T-cell (primary cell): ENCODE measurements at regions not wholly inside any gene's neighbourhood (a gene's known extent, or its start where the extent isn't known, plus 50 kb on each side); places are given as distances from the start of the nearest gene placed in this dataset.

ENCODE experiments used
- ATAC-seq, 4 experiments: fragments of 200-7000 bp in 3 of 4; fragments of 150-1000 bp in 1 of 4; cut with Tn5 transposase; replicated peaks in 1 of 4; 1 replicate in 3 of 4; 2 replicates in 1 of 4; pipeline ENCODE4 v1.10.0; 2021; ENCODE audit warnings: moderate library complexity in 3 of 4, mild to moderate bottlenecking in 2 of 4, moderate number of reproducible peaks in 1 of 4
- CTCF ChIA-PET, 2 donors: fragments of 300-600 bp; sonication (Branson Sonifier 250); formaldehyde crosslinking; loops; one replicate each; lab custom pipeline; 2022; ENCODE audit warnings: antibody characterized with exemption in 2 of 2; lab: Charles Lee
- POLR2A ChIA-PET, 2 donors: fragments of 300-600 bp; sonication (Branson Sonifier 250); formaldehyde crosslinking; loops; one replicate each; lab custom pipeline; 2022; ENCODE audit warnings: antibody characterized with exemption in 2 of 2; lab: Charles Lee
- DNase-seq, 35 experiments: peaks; one replicate each; pipeline versions ENCODE4 v3.0.0 to v3.0.0-alpha.2; 2013 to 2023
- H3K27ac ChIP-seq: one replicate; pipeline ENCODE4 v1.5.1; 2013; ENCODE audit warnings: low read length
- H3K27me3 ChIP-seq, 2 experiments: replicated peaks in 1 of 2; 1 replicate in 1 of 2; 2 replicates in 1 of 2; pipeline versions ENCODE4 v1.6.1 to v1.7.0; 2013; ENCODE audit warnings: low read length in 1 of 2, mixed read lengths in 1 of 2; ENCODE audit not compliant: control insufficient read depth in 2 of 2, insufficient read depth in 2 of 2; ENCODE audit errors: extremely low read depth in 1 of 2
- H3K36me3 ChIP-seq, 2 donors: 1 replicate in 1 of 2; 2 replicates in 1 of 2; pipeline versions ENCODE4 v1.6.1 to v1.7.0; 2013; ENCODE audit warnings: low read length in 1 of 2; ENCODE audit not compliant: control insufficient read depth in 2 of 2, insufficient read depth in 1 of 2; ENCODE audit errors: extremely low read depth in 1 of 2
- H3K4me1 ChIP-seq, 2 experiments: 1 replicate in 1 of 2; 2 replicates in 1 of 2; pipeline versions ENCODE4 v1.6.1 to v1.7.0; 2013; ENCODE audit warnings: low read length in 2 of 2, mixed read lengths in 1 of 2; ENCODE audit not compliant: insufficient read depth in 2 of 2, control insufficient read depth in 1 of 2; ENCODE audit errors: extremely low read depth in 1 of 2
- H3K4me3 ChIP-seq, 2 donors: 1 replicate in 1 of 2; 2 replicates in 1 of 2; pipeline versions ENCODE4 v1.5.1 to v1.7.0; 2013; ENCODE audit warnings: mild to moderate bottlenecking in 2 of 2, low read length in 1 of 2, moderate library complexity in 1 of 2; ENCODE audit not compliant: control insufficient read depth in 1 of 2; ENCODE audit errors: extremely low read depth in 1 of 2
- H3K9me3 ChIP-seq: 2 replicates; pipeline ENCODE4 v1.7.0; 2013
- H3K27ac Mint-ChIP-seq, 2 donors: one replicate each; pipeline ENCODE4 v1.8.0; 2020 to 2021; ENCODE audit warnings: mild to moderate bottlenecking in 2 of 2, mixed read lengths in 2 of 2
- H3K27me3 Mint-ChIP-seq, 2 donors: one replicate each; pipeline ENCODE4 v1.8.0; 2021 to 2022; ENCODE audit warnings: mixed read lengths in 2 of 2
- H3K36me3 Mint-ChIP-seq: one replicate; pipeline ENCODE4 v1.8.0; 2021; ENCODE audit warnings: mixed read lengths
- H3K4me1 Mint-ChIP-seq, 3 donors: one replicate each; pipeline ENCODE4 v1.8.0; 2020 to 2022; ENCODE audit warnings: mixed read lengths in 3 of 3, mild to moderate bottlenecking in 1 of 3
- H3K4me3 Mint-ChIP-seq, 3 donors: one replicate each; pipeline ENCODE4 v1.8.0; 2020 to 2022; ENCODE audit warnings: mild to moderate bottlenecking in 3 of 3, mixed read lengths in 3 of 3, moderate library complexity in 3 of 3
- H3K9me3 Mint-ChIP-seq, 3 donors: one replicate each; pipeline ENCODE4 v1.8.0; 2020 to 2022; ENCODE audit warnings: mixed read lengths in 3 of 3
- WGBS: methylation state at CpG from one replicate; pipeline ENCODE4 v1.1.5; 2013; ENCODE audit warnings: missing lambda C conversion rate; ENCODE audit not compliant: insufficient coverage; 5-methylcytosine and 5-hydroxymethylcytosine counted together

DNA sequence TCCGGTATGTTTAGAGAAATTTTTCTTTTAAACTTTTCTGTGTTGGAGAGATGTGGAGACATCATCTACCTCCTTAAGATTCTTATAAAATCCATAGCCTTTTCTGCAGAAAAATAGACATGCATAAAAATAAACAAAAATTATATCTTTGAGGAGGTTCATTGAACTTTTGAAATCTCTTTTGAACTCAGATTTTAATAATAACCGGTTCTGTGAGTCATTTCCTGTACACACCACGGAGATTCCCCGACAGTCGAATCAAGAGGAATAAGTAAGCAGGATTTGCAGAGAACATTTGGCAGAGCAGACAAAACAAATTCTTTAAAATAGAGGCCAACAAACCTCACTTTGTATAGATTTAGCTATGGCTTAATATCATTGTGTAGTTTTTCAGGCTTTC lies 918.7 kb upstream of the POU3F4 start:
- no peak for DNase-seq
- Mint-ChIP-seq H3K4me3 (no peak overlapping the region), H3K4me1 (no peaks in the 10 kb centered on the region), H3K27ac (no peak overlapping the region), H3K27me3 (peaks cover 0 to 9% of the 10 kb centered on the region in 2 donors), H3K9me3 (peaks cover 0 to 5% (median 0%) of the 10 kb centered on the region in 3 donors), H3K36me3 (no peaks in the 10 kb centered on the region)
- H3K9me3 ChIP-seq: no peaks in the 10 kb centered on the region
- POLR2A ChIA-PET: no interaction called here
- no peak overlapping the region for H3K27ac ChIP-seq
- no peaks in the 10 kb centered on the region for H3K27me3 ChIP-seq
- no peak overlapping the region for H3K4me3 ChIP-seq
- no peaks in the 10 kb centered on the region for H3K4me1 ChIP-seq
- no peaks in the 10 kb centered on the region for H3K36me3 ChIP-seq
- WGBS: no CpG with 5 or more reads among the region's 5 CpGs
- CTCF ChIA-PET: no interaction called here
- no peak for ATAC-seq

- no peaks in the 10 kb centered on the region for H3K27me3 ChIP-seq
- DNase-seq (no peak), ATAC-seq (no peak)
- no peak overlapping the region for H3K4me3 ChIP-seq
- H3K4me1 ChIP-seq: no peaks in the 10 kb centered on the region
- Mint-ChIP-seq H3K36me3 (no peaks in the 10 kb centered on the region), H3K9me3 (peaks cover 0 to 5% (median 0%) of the 10 kb centered on the region in 3 donors), H3K27ac (no peak overlapping the region), H3K4me1 (no peaks in the 10 kb centered on the region), H3K4me3 (no peak overlapping the region), H3K27me3 (peaks cover 0 to 9% of the 10 kb centered on the region in 2 donors)
- H3K36me3 ChIP-seq: no peaks in the 10 kb centered on the region
- ChIA-PET POLR2A (no interaction called here), CTCF (no interaction called here)
- WGBS: no CpG with 5 or more reads among the region's 3 CpGs
- H3K9me3 ChIP-seq: no peaks in the 10 kb centered on the region
- no peak overlapping the region for H3K27ac ChIP-seq
These were observed 916.7 kb upstream of the POU3F4 start for GRCh38 chrX:82591421-82591820.

DNA sequence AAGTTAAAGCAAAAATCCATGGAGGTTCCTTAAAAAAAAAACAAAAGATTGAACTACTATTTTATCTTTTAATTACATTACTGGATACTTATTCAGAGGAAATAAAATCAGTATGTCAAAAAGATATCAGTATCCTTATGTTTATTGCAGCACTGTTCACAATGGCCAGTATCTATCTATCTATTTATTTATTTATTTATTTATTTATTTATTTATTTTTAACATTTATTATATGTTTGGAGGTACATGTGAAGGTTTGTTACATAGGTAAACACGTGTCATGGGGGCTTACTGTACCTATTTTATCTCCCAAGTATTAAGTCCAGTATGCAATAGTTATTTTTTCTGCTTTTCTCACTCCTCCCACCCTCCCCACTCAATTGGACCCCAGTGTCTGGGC lies 881.1 kb upstream of the POU3F4 start:
- ChIA-PET CTCF (no interaction called here), POLR2A (no interaction called here)
- no peak overlapping the region for H3K4me3 ChIP-seq
- no peaks in the 10 kb centered on the region for H3K36me3 Mint-ChIP-seq
- peaks cover 0 to 5% (median 4%) of the 10 kb centered on the region in 3 donors for H3K9me3 Mint-ChIP-seq
- no CpG with 5 or more reads among the region's 1 CpG for WGBS
- H3K27me3 Mint-ChIP-seq: no peaks in the 10 kb centered on the region
- DNase-seq (no peak), ATAC-seq (no peak)
- no peaks in the 10 kb centered on the region for H3K27me3 ChIP-seq
- H3K36me3 ChIP-seq: no peaks in the 10 kb centered on the region
- no peak overlapping the region for H3K27ac ChIP-seq
- H3K27ac Mint-ChIP-seq: no peak overlapping the region
- no peaks in the 10 kb centered on the region for H3K4me1 ChIP-seq
- H3K9me3 ChIP-seq: no peaks in the 10 kb centered on the region
- H3K4me1 Mint-ChIP-seq: no peaks in the 10 kb centered on the region
- no peak overlapping the region for H3K4me3 Mint-ChIP-seq

DNA sequence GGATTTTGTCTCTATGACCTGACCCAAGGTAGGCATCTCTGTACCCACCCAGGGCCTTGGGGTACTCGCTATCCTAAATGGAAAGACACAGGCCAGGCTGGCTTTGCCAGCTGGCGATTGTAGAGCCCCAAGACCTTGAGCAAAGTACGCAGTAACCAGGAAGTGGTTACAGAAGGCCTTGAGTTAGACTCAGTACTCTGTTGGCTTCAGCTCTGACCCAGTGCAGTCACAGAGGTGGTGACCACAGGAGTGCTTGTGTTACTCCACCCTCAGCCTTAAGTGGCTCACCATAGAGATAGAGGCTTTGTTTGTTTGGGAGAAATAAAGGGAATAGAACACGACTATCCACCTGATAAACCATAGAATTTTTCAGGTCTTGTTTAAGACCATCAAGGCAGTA lies 880.5 kb upstream of the POU3F4 start:
- CTCF ChIA-PET: no interaction called here

DNA sequence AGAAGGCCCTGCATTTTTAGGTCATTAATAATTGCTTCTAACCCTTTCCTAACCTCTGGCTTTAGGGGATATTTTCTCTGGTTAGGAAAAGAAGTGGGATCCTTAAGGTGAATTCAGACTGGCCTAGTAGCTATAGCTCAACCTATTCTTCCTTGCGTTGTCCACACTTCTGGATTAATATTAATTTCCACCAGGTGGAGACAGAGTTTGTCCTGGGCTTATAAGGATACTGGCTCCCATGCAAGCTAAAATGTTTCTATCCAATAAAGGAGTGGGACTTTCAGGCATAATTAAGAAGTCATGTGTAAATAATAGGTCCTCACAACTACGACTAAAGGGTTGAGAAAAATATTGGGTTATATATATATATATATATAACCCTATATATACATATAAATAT lies 860.0 kb upstream of the POU3F4 start:
- H3K27me3 Mint-ChIP-seq: peaks cover 0 to 17% of the 10 kb centered on the region in 2 donors
- no CpG with 5 or more reads among the region's 2 CpGs for WGBS
- H3K27ac Mint-ChIP-seq: no peak overlapping the region

More for the DNA sequence above, 880.5 kb upstream of the POU3F4 start:
- peaks cover 0 to 5% (median 4%) of the 10 kb centered on the region in 3 donors for H3K9me3 Mint-ChIP-seq
- no peaks in the 10 kb centered on the region for H3K4me1 Mint-ChIP-seq
- Histone ChIP-seq H3K27ac (no peak overlapping the region), H3K9me3 (no peaks in the 10 kb centered on the region), H3K4me1 (no peaks in the 10 kb centered on the region), H3K27me3 (no peaks in the 10 kb centered on the region), H3K36me3 (no peaks in the 10 kb centered on the region), H3K4me3 (no peak overlapping the region)
- ATAC-seq (no peak), DNase-seq (no peak)
- H3K4me3 Mint-ChIP-seq: no peak overlapping the region
- H3K27me3 Mint-ChIP-seq: no peaks in the 10 kb centered on the region
- POLR2A ChIA-PET: no interaction called here
- no CpG with 5 or more reads among the region's 4 CpGs for WGBS
- H3K36me3 Mint-ChIP-seq: no peaks in the 10 kb centered on the region
- no peak overlapping the region for H3K27ac Mint-ChIP-seq

DNA sequence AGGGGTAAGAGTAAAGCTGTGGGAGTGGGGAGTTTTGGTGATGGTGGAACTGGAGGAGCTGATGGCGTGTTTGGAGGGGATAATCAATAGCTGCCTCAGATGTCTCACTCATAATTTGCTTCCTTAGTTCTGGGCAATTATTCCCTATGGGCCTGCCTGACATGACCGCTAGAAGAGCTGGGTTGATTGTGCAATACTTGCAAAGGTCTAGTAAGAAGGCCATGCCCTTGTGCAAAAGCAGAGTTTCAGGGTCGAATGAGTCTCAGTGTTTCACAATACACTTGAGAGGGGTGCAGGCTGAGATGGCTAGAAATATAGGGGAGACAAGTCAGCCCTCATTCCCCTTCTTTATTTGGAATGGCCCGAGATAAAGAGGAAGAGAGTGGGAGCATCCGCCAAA lies 858.4 kb upstream of the POU3F4 start:
- Histone ChIP-seq H3K9me3 (no peaks in the 10 kb centered on the region), H3K4me3 (no peak overlapping the region), H3K4me1 (no peaks in the 10 kb centered on the region), H3K27me3 (no peaks in the 10 kb centered on the region), H3K27ac (no peak overlapping the region), H3K36me3 (no peaks in the 10 kb centered on the region)
- ChIA-PET CTCF (no interaction called here), POLR2A (no interaction called here)
- Mint-ChIP-seq H3K27ac (no peak overlapping the region), H3K9me3 (peaks cover 0 to 11% (median 0%) of the 10 kb centered on the region in 3 donors), H3K36me3 (no peaks in the 10 kb centered on the region), H3K4me3 (no peak overlapping the region), H3K4me1 (no peaks in the 10 kb centered on the region), H3K27me3 (peaks cover 0 to 12% of the 10 kb centered on the region in 2 donors)
- DNase-seq: no peak
- WGBS: no CpG with 5 or more reads among the region's 5 CpGs
- ATAC-seq: no peak

More for the DNA sequence above, 860.0 kb upstream of the POU3F4 start:
- Mint-ChIP-seq H3K4me3 (no peak overlapping the region), H3K9me3 (peaks cover 0 to 11% (median 0%) of the 10 kb centered on the region in 3 donors), H3K36me3 (no peaks in the 10 kb centered on the region), H3K4me1 (no peaks in the 10 kb centered on the region)
- Histone ChIP-seq H3K4me3 (no peak overlapping the region), H3K27ac (no peak overlapping the region), H3K27me3 (no peaks in the 10 kb centered on the region), H3K4me1 (no peaks in the 10 kb centered on the region), H3K36me3 (no peaks in the 10 kb centered on the region), H3K9me3 (no peaks in the 10 kb centered on the region)
- ChIA-PET POLR2A (no interaction called here), CTCF (no interaction called here)
- ATAC-seq: no peak
- DNase-seq: no peak

DNA sequence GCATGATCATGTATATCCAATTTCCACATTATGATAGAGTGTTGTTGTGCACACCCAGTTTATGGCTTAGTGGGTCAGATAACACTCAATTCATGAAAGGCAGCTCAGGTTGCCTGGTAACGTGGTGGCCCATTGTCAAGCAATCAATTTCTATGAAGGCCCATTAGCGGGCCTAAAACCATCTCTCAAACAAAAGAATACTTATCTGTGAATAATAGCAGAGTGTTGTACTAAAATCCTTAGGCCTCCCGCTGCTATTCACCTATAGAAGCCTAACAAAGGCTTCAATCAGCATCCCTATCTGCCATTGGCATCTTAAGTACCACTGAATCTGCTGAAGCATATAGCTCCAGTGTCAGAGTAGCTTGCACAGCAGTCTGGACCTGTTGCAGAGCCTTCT lies 849.6 kb upstream of the POU3F4 start:
- Mint-ChIP-seq H3K27me3 (peaks cover 0 to 4% of the 10 kb centered on the region in 2 donors), H3K27ac (no peak overlapping the region), H3K36me3 (no peaks in the 10 kb centered on the region), H3K9me3 (peaks cover 0 to 3% (median 0%) of the 10 kb centered on the region in 3 donors), H3K4me1 (no peaks in the 10 kb centered on the region), H3K4me3 (no peak overlapping the region)
- Histone ChIP-seq H3K9me3 (no peaks in the 10 kb centered on the region), H3K36me3 (no peaks in the 10 kb centered on the region), H3K27ac (no peak overlapping the region), H3K4me1 (no peaks in the 10 kb centered on the region), H3K4me3 (no peak overlapping the region), H3K27me3 (no peaks in the 10 kb centered on the region)
- ChIA-PET POLR2A (no interaction called here), CTCF (no interaction called here)
- ATAC-seq (no peak), DNase-seq (no peak)
- no CpG with 5 or more reads among the region's 3 CpGs for WGBS
